ENCODE measurements at regions not wholly inside any gene's neighbourhood (a gene's known extent, or its start where the extent isn't known, plus 50 kb on each side); places are given as distances from the start of the nearest gene placed in this dataset.

GRCh38 chr18:61183798-61184197, 149.4 kb upstream of the CDH20 start:
- H3K27ac Mint-ChIP-seq, result no peak overlapping the region
- Histone ChIP-seq H3K27ac (ENCODE audit: low read depth in 1 of 2, low read length in 2 of 2) (no peak overlapping the region), H3K36me3 (replicated peaks in 1 of 2; ENCODE audit: control insufficient read depth in 1 of 2, insufficient read depth in 2 of 2, low read length in 2 of 2) (no peaks in the 10 kb centered on the region), H3K4me1 (ENCODE audit: control insufficient read depth in 1 of 2, insufficient read depth in 2 of 2, low read length in 2 of 2) (no peaks in the 10 kb centered on the region), H3K27me3 (ENCODE audit: control insufficient read depth in 2 of 2, insufficient read depth in 2 of 2, low read length in 2 of 2) (no peaks in the 10 kb centered on the region), H4K20me1 (ENCODE audit: insufficient read depth, low read length) (no peaks in the 10 kb centered on the region), H2AFZ (ENCODE audit: insufficient read depth, low read depth, low read length, poor library complexity, severe bottlenecking) (no peak overlapping the region), H3K9me3 (replicated peaks in 1 of 2; ENCODE audit: control insufficient read depth in 1 of 2, insufficient read depth in 1 of 2, low read length in 2 of 2) (peaks cover 0 to 4% of the 10 kb centered on the region in 2 donors), H3K79me2 (ENCODE audit: insufficient read depth, low read length) (no peaks in the 10 kb centered on the region), H3K4me3 (replicated peaks in 1 of 3; ENCODE audit: low read depth in 2 of 3, low read length in 3 of 3) (no peak overlapping the region), H3K9ac (ENCODE audit: insufficient read depth, low read length, poor library complexity, severe bottlenecking) (no peak overlapping the region), H3K4me2 (replicated peaks; ENCODE audit: extremely low read depth, low read length, poor library complexity, severe bottlenecking) (no peak overlapping the region)
- H3K27me3 Mint-ChIP-seq (ENCODE audit: low read depth in 3 of 3), result peaks cover 0 to 3% (median 0%) of the 10 kb centered on the region in 3 donors
- H3K4me1 Mint-ChIP-seq, result no peaks in the 10 kb centered on the region
- no peak for TF ChIP-seq CTCF (IDR thresholded peaks at IDR 0.05)
- no peaks in the 10 kb centered on the region for H3K36me3 Mint-ChIP-seq
- no peak overlapping the region for H3K4me3 Mint-ChIP-seq
- peaks cover 0 to 7% (median 2%) of the 10 kb centered on the region in 7 donors for H3K9me3 Mint-ChIP-seq
- intact Hi-C loops (cut with micrococcal nuclease), result no loop called here
- DNase-seq, result no peak

- 94% methylated on average over 3 of the region's 3 CpGs for WGBS (ENCODE audit: insufficient coverage)
- Histone ChIP-seq H3K4me1 (ENCODE audit: control insufficient read depth in 1 of 2, insufficient read depth in 2 of 2, low read length in 2 of 2) (no peaks in the 10 kb centered on the region), H3K79me2 (ENCODE audit: insufficient read depth, low read length) (no peaks in the 10 kb centered on the region), H3K27ac (ENCODE audit: low read depth in 1 of 2, low read length in 2 of 2) (no peak overlapping the region), H3K27me3 (ENCODE audit: control insufficient read depth in 2 of 2, insufficient read depth in 2 of 2, low read length in 2 of 2) (no peaks in the 10 kb centered on the region), H2AFZ (ENCODE audit: insufficient read depth, low read depth, low read length, poor library complexity, severe bottlenecking) (no peak overlapping the region), H3K36me3 (replicated peaks in 1 of 2; ENCODE audit: control insufficient read depth in 1 of 2, insufficient read depth in 2 of 2, low read length in 2 of 2) (no peaks in the 10 kb centered on the region), H3K4me3 (replicated peaks in 1 of 3; ENCODE audit: low read depth in 2 of 3, low read length in 3 of 3) (no peak overlapping the region), H3K9ac (ENCODE audit: insufficient read depth, low read length, poor library complexity, severe bottlenecking) (no peak overlapping the region), H3K9me3 (replicated peaks in 1 of 2; ENCODE audit: control insufficient read depth in 1 of 2, insufficient read depth in 1 of 2, low read length in 2 of 2) (peaks cover 0 to 2% of the 10 kb centered on the region in 2 donors), H4K20me1 (ENCODE audit: insufficient read depth, low read length) (no peaks in the 10 kb centered on the region), H3K4me2 (replicated peaks; ENCODE audit: extremely low read depth, low read length, poor library complexity, severe bottlenecking) (no peak overlapping the region)
- no peaks in the 10 kb centered on the region for H3K4me1 Mint-ChIP-seq
- H3K27me3 Mint-ChIP-seq (ENCODE audit: low read depth in 3 of 3), result peaks cover 0 to 2% (median 0%) of the 10 kb centered on the region in 3 donors
- no peak for DNase-seq
- H3K27ac Mint-ChIP-seq, result no peak overlapping the region
- intact Hi-C loops (cut with micrococcal nuclease), result no loop called here
- no peak overlapping the region for H3K4me3 Mint-ChIP-seq
- H3K36me3 Mint-ChIP-seq, result no peaks in the 10 kb centered on the region
- TF ChIP-seq CTCF (IDR thresholded peaks at IDR 0.05), result no peak
- peaks cover 0 to 7% (median 2%) of the 10 kb centered on the region in 7 donors for H3K9me3 Mint-ChIP-seq
Observed at GRCh38 chr18:61187971-61188370, 145.3 kb upstream of the CDH20 start.
